Rectal smooth muscle tissue (tissue), 1 donor: ENCODE measurements at regions not wholly inside any gene's neighbourhood (a gene's known extent, or its start where the extent isn't known, plus 50 kb on each side); places are given as distances from the start of the nearest gene placed in this dataset.

Source experiments
- H3K27ac ChIP-seq: one replicate; pipeline ENCODE4 v1.7.0; 2013; ENCODE audit warnings: low read depth, low read length, inconsistent platforms
- H3K27me3 ChIP-seq: one replicate; pipeline ENCODE4 v1.7.0; 2013; ENCODE audit warnings: low read length; ENCODE audit not compliant: control insufficient read depth, insufficient read depth
- H3K36me3 ChIP-seq: one replicate; pipeline ENCODE4 v1.7.0; 2013; ENCODE audit warnings: low read length; ENCODE audit not compliant: control insufficient read depth, insufficient read depth
- H3K4me1 ChIP-seq: one replicate; pipeline ENCODE4 v1.7.0; 2013; ENCODE audit warnings: low read length; ENCODE audit not compliant: control insufficient read depth, insufficient read depth
- H3K4me3 ChIP-seq: one replicate; pipeline ENCODE4 v1.7.0; 2013; ENCODE audit warnings: low read length
- H3K9ac ChIP-seq: one replicate; pipeline ENCODE4 v1.7.0; 2013; ENCODE audit warnings: low read length

DNA sequence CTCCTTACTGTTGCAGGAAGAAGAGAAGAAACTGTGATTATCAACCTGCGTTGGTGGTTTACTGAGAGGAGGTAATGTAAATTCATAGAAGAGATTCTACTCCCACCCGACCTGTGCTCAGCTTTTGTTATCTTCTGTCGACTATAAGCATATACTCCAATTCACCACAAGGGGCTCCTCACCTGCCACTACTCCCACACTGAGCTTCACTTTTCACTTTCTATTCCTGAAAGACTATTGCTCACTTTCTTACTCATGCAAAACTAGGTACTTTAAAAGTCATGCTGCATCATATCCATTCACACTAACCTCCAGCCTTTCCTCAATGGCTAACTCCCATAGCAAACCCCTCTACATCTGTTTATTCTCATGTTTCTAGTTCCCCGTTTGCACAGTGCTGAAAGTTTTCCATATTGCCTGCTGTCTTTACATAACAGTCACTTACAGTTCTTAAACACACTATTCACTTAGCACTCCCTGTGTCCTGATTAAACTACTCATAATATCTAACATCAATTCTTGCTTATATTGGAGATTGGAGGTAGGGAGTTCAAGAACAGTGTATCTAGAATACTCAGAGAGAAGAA lies 1062.6 kb downstream of the NR2F1-AS1 start:
- H3K4me1 ChIP-seq = no peaks in the 10 kb centered on the region
- no peak overlapping the region for H3K9ac ChIP-seq
- no peak overlapping the region for H3K27ac ChIP-seq
- H3K27me3 ChIP-seq = no peaks in the 10 kb centered on the region
- no peaks in the 10 kb centered on the region for H3K36me3 ChIP-seq
- H3K4me3 ChIP-seq = no peak overlapping the region

- H3K27me3 ChIP-seq = no peaks in the 10 kb centered on the region
Measured at GRCh38 chr5:92514896-92515295, 1066.1 kb downstream of the NR2F1-AS1 start.

DNA sequence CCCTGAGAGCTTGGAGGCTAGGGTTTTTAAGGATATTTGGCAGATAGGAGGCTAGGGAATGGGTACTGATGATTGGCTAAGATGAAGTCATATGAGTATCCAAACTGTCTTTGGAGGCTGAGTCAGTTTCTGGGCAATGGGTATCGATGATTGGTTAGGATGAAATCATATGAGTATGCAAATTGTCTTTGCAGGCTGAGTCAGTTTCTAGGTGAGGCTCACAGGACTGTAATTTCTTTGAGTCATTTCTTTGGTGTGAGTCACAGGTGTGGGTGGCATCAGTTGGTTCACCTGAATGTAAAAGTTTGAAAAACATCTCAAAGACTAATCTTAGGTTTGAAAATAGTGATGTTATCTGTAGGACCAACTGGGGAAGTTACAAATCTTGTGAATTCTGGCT lies 1068.0 kb downstream of the NR2F1-AS1 start:
- Histone ChIP-seq H3K36me3 (no peaks in the 10 kb centered on the region), H3K4me1 (no peaks in the 10 kb centered on the region), H3K9ac (no peak overlapping the region), H3K4me3 (no peak overlapping the region), H3K27me3 (no peaks in the 10 kb centered on the region), H3K27ac (no peak overlapping the region)

More at GRCh38 chr5:92514896-92515295, 1066.1 kb downstream of the NR2F1-AS1 start:
- Histone ChIP-seq H3K36me3 (no peaks in the 10 kb centered on the region), H3K4me1 (no peaks in the 10 kb centered on the region), H3K27ac (no peak overlapping the region), H3K9ac (no peak overlapping the region), H3K4me3 (no peak overlapping the region)

GRCh38 chr5:92508271-92508670 lies 1072.7 kb downstream of the NR2F1-AS1 start:
- Histone ChIP-seq H3K27me3 (no peaks in the 10 kb centered on the region), H3K4me3 (no peak overlapping the region), H3K27ac (no peak overlapping the region), H3K9ac (no peak overlapping the region), H3K4me1 (no peaks in the 10 kb centered on the region), H3K36me3 (no peaks in the 10 kb centered on the region)

DNA sequence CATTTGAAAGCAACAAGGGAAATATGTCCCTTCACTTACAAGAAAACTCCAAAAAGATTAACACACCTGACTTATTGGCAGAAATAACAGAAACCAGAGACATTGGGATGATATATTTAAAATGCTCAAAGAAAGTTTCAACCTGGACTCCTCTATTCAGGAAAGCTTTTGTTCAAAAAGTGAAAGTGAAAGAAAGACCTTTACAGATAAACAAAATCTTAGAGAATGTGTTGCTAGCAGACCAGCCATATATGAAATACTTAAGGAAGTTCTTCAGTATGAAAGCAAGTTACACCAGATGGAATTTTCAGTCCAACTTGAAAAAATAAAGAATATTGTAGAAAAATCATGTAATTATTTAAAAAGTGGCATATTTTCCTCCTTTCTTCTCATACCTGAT lies 1075.1 kb downstream of the NR2F1-AS1 start:
- H3K27me3 ChIP-seq = no peaks in the 10 kb centered on the region
- no peak overlapping the region for H3K9ac ChIP-seq
- no peaks in the 10 kb centered on the region for H3K4me1 ChIP-seq
- no peak overlapping the region for H3K4me3 ChIP-seq
- no peaks in the 10 kb centered on the region for H3K36me3 ChIP-seq
- H3K27ac ChIP-seq = no peak overlapping the region

DNA sequence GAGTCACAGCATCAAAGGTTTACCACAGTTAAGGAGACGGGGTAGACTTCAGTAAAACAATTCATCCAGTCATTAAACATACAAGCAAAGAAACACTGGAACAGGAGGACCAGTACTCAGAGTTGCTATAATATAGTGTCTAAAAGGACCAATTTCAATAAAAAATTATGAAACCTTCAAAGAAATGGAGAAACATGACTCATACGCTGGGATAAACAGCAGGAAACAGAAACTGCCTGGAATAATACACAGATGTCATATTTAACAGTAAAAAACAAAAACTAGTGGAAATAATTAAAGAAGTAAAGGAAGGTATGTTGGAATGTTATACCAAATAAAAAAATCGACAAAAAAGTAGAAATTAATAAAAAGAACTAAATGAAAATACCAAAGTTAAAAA lies 1075.9 kb downstream of the NR2F1-AS1 start:
- Histone ChIP-seq H3K27ac (no peak overlapping the region), H3K36me3 (no peaks in the 10 kb centered on the region), H3K9ac (no peak overlapping the region), H3K4me1 (no peaks in the 10 kb centered on the region), H3K4me3 (no peak overlapping the region), H3K27me3 (no peaks in the 10 kb centered on the region)

- H3K4me3 ChIP-seq = no peak overlapping the region
- no peaks in the 10 kb centered on the region for H3K36me3 ChIP-seq
- H3K9ac ChIP-seq = no peak overlapping the region
- H3K27me3 ChIP-seq = no peaks in the 10 kb centered on the region
- no peak overlapping the region for H3K27ac ChIP-seq
- H3K4me1 ChIP-seq = no peaks in the 10 kb centered on the region
Measured at GRCh38 chr5:92504346-92504745, 1076.7 kb downstream of the NR2F1-AS1 start.

DNA sequence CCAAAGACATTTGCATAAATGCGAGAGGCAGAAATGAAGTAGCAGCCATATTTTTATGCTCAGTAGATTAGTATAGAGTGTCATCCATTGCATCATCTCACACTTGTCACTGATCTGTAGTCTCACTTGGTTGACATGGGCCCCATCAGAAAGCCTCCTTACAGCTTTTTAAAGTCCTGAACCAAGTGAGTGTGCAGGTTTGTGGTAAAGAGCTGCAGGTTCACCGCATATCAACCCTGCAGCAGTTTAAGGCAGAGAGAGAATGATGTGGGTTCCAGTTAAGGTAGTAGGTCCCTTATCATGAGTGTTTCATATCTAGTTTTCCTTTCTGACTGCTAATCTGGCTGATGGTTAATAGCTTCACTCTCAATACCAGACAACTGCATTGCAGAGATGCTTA lies 1080.3 kb downstream of the NR2F1-AS1 start:
- no peaks in the 10 kb centered on the region for H3K27me3 ChIP-seq
- H3K4me1 ChIP-seq = no peaks in the 10 kb centered on the region
- no peak overlapping the region for H3K4me3 ChIP-seq
- no peaks in the 10 kb centered on the region for H3K36me3 ChIP-seq
- no peak overlapping the region for H3K27ac ChIP-seq
- H3K9ac ChIP-seq = no peak overlapping the region

DNA sequence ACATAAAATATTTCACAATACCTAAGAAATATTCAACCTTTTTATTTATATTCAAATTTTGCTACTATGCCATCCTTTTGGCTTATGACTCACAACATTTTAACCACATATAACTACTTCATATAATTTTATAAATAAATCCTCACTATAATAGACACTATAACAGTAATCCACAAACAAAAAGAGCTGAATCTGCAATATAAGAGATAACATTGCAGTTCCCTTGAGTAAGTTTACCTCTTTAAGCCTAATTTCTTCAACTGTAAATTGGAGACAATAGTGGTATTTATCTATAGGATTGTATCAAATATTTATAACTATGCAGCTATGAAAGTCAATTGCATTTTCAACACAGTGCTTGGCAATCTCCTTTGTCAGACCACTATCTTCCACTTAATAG lies 1084.5 kb downstream of the NR2F1-AS1 start:
- Histone ChIP-seq H3K9ac (no peak overlapping the region), H3K4me3 (no peak overlapping the region)

GRCh38 chr5:92494508-92494907 lies 1086.5 kb downstream of the NR2F1-AS1 start:
- Histone ChIP-seq H3K4me3 (no peak overlapping the region), H3K36me3 (no peaks in the 10 kb centered on the region), H3K9ac (no peak overlapping the region), H3K4me1 (no peaks in the 10 kb centered on the region), H3K27me3 (no peaks in the 10 kb centered on the region), H3K27ac (no peak overlapping the region)

More for the DNA sequence above, 1084.5 kb downstream of the NR2F1-AS1 start:
- H3K4me1 ChIP-seq = no peaks in the 10 kb centered on the region
- no peak overlapping the region for H3K27ac ChIP-seq
- H3K27me3 ChIP-seq = no peaks in the 10 kb centered on the region
- H3K36me3 ChIP-seq = no peaks in the 10 kb centered on the region

- H3K27me3 ChIP-seq = no peaks in the 10 kb centered on the region
- H3K4me1 ChIP-seq = no peaks in the 10 kb centered on the region
- no peak overlapping the region for H3K27ac ChIP-seq
- no peaks in the 10 kb centered on the region for H3K36me3 ChIP-seq
- no peak overlapping the region for H3K4me3 ChIP-seq
- no peak overlapping the region for H3K9ac ChIP-seq
Measured at GRCh38 chr5:92492908-92493307, 1088.1 kb downstream of the NR2F1-AS1 start.

- no peak overlapping the region for H3K27ac ChIP-seq
- no peaks in the 10 kb centered on the region for H3K4me1 ChIP-seq
- no peaks in the 10 kb centered on the region for H3K27me3 ChIP-seq
- no peak overlapping the region for H3K4me3 ChIP-seq
- H3K9ac ChIP-seq = no peak overlapping the region
- H3K36me3 ChIP-seq = no peaks in the 10 kb centered on the region
Measured at GRCh38 chr5:92484484-92484883, 1096.5 kb downstream of the NR2F1-AS1 start.

DNA sequence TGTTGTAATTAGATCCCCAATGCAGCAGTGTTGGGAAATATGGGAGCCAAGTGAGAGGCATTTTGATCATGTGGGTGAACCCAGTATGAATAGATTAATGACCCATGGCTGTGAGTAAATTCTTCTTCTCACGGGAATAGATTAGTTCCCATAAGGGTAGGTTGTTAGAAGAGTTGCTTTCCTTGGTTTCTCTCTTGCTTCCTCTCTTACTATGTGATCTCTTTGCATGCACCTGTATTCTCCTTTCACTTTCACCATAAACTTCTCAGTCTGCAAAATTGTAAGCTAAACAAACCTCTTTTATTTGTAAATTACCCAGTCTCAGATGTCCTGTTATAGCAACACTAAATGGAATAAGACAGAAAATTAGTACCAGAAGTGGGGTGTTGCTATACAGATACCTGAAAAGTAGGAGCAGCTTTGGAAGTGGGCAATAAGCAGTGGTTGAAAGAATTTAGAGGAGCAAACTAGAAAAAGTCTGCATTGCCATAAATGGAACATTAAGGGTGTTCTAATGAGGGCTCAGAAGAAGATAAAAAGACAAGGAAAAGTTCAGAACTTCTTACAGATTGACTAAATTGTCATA lies 1090.0 kb upstream of the ARRDC3 start:
- H3K36me3 ChIP-seq = no peaks in the 10 kb centered on the region
- H3K27ac ChIP-seq = no peak overlapping the region
- H3K27me3 ChIP-seq = no peaks in the 10 kb centered on the region
- H3K9ac ChIP-seq = no peak overlapping the region
- no peak overlapping the region for H3K4me3 ChIP-seq
- H3K4me1 ChIP-seq = no peaks in the 10 kb centered on the region
